ENCODE measurements at regions not wholly inside any gene's neighbourhood (a gene's known extent, or its start where the extent isn't known, plus 50 kb on each side); places are given as distances from the start of the nearest gene placed in this dataset.
A peak's percentile ranks its signal among the peaks of the same experiment; 100 is the strongest.

GRCh38 chr3:147153830-147154539 is 252.4 kb downstream of the ZIC4 start:
- no peak for ATAC-seq (ENCODE audit: low FRiP score in 2 of 2)
- WGBS, 2 donors, result 88 to 96% methylated on average over 10 to 26 of the region's 30 CpGs
- DNase-seq, result peak in 1 of 2 donors; percentile 64

GRCh38 chr3:147152476-147152875 is 253.9 kb downstream of the ZIC4 start:
- peaks cover 0 to 10% (median 0%) of the 10 kb centered on the region in 4 donors for H3K9me3 ChIP-seq
- no peaks in the 10 kb centered on the region for H3K27me3 ChIP-seq
- TF ChIP-seq CTCF (IDR thresholded peaks at IDR 0.05) (no peak), POLR2A (IDR thresholded peaks at IDR 0.05) (no peak), POLR2AphosphoS5 (IDR thresholded peaks at IDR 0.05) (no peak), EP300 (IDR thresholded peaks at IDR 0.05) (no peak)
- no peaks in the 10 kb centered on the region for H3K36me3 ChIP-seq
- WGBS, 2 donors, result 76 to 82% methylated on average over 3 of the region's 3 CpGs
- no peak for ATAC-seq (ENCODE audit: low FRiP score in 2 of 2)
- H3K27ac ChIP-seq, result no peak overlapping the region
- DNase-seq, result no peak
- H3K4me1 ChIP-seq, result no peaks in the 10 kb centered on the region
- H3K4me3 ChIP-seq, result no peak overlapping the region

More at GRCh38 chr3:147153830-147154539, 252.4 kb downstream of the ZIC4 start:
- no peak overlapping the region for H3K4me3 ChIP-seq
- H3K27ac ChIP-seq, result no peak overlapping the region
- TF ChIP-seq POLR2AphosphoS5 (IDR thresholded peaks at IDR 0.05), result no peak
- no peak for TF ChIP-seq CTCF (IDR thresholded peaks at IDR 0.05)
- TF ChIP-seq EP300 (IDR thresholded peaks at IDR 0.05), result no peak
- TF ChIP-seq POLR2A (IDR thresholded peaks at IDR 0.05), result no peak
- H3K27me3 ChIP-seq, result no peaks in the 10 kb centered on the region
- peaks cover 0 to 10% (median 0%) of the 10 kb centered on the region in 4 donors for H3K9me3 ChIP-seq
- no peaks in the 10 kb centered on the region for H3K36me3 ChIP-seq
- no peaks in the 10 kb centered on the region for H3K4me1 ChIP-seq

- no peaks in the 10 kb centered on the region for H3K4me1 ChIP-seq
- no peak for DNase-seq
- no peak overlapping the region for H3K4me3 ChIP-seq
- no peak overlapping the region for H3K27ac ChIP-seq
- no peaks in the 10 kb centered on the region for H3K27me3 ChIP-seq
- H3K36me3 ChIP-seq, result no peaks in the 10 kb centered on the region
- TF ChIP-seq CTCF (IDR thresholded peaks at IDR 0.05), result no peak
- no peak for ATAC-seq (ENCODE audit: low FRiP score in 2 of 2)
- no peaks in the 10 kb centered on the region for H3K9me3 ChIP-seq
- WGBS, 2 donors, result 62 to 71% methylated on average over 2 of the region's 2 CpGs
Observed at GRCh38 chr3:147141516-147142288, 264.6 kb downstream of the ZIC4 start.

- WGBS, 2 donors, result 76 to 93% methylated on average over 1 of the region's 1 CpG
- Histone ChIP-seq H3K9me3 (no peaks in the 10 kb centered on the region), H3K36me3 (no peaks in the 10 kb centered on the region), H3K4me3 (no peak overlapping the region), H3K27ac (no peak overlapping the region), H3K27me3 (no peaks in the 10 kb centered on the region), H3K4me1 (no peaks in the 10 kb centered on the region)
- no peak for ATAC-seq (ENCODE audit: low FRiP score in 2 of 2)
- no peak for DNase-seq
- TF ChIP-seq POLR2AphosphoS5 (IDR thresholded peaks at IDR 0.05) (no peak), CTCF (IDR thresholded peaks at IDR 0.05) (no peak), POLR2A (IDR thresholded peaks at IDR 0.05) (no peak), EP300 (IDR thresholded peaks at IDR 0.05) (no peak)
Observed at GRCh38 chr3:147139341-147139740, 267.0 kb downstream of the ZIC4 start.
